ENCODE measurements at regions not wholly inside any gene's neighbourhood (a gene's known extent, or its start where the extent isn't known, plus 50 kb on each side); places are given as distances from the start of the nearest gene placed in this dataset.
"Not testable (repeated sequence)": the region's sequence is repeated elsewhere in the genome, so short reads cannot be mapped to it uniquely, and the experiment has no call there.

GRCh38 chr7:101708223-101708622 is 79.1 kb upstream of the MYL10 start:
- DNase-seq, result no peak

- DNase-seq, result no peak
Observed at GRCh38 chr7:101712652-101713051, 83.6 kb upstream of the MYL10 start.

- DNase-seq, result no peak
Observed at GRCh38 chr7:101714097-101714496, 85.0 kb upstream of the MYL10 start.

- no peak for DNase-seq
Observed at GRCh38 chr7:101717628-101718357, 88.7 kb upstream of the MYL10 start.

- no peak for DNase-seq
Observed at GRCh38 chr7:101718363-101719122, 89.4 kb upstream of the MYL10 start.

GRCh38 chr7:101719123-101719470 is 90.0 kb upstream of the MYL10 start:
- DNase-seq, result no peak

GRCh38 chr7:101720324-101720723 is 91.2 kb upstream of the MYL10 start:
- DNase-seq, result no peak

GRCh38 chr7:101722247-101722646 is 93.2 kb upstream of the MYL10 start:
- no peak for DNase-seq

- no peak for DNase-seq
Observed at GRCh38 chr7:101723835-101724234, 93.6 kb upstream of the CUX1 start.

- DNase-seq, result no peak
Observed at GRCh38 chr7:101724957-101725356, 92.5 kb upstream of the CUX1 start.

GRCh38 chr7:101725921-101726320 is 91.5 kb upstream of the CUX1 start:
- no peak for DNase-seq

GRCh38 chr7:101727184-101727583 is 90.2 kb upstream of the CUX1 start:
- no peak for DNase-seq

GRCh38 chr7:101728128-101728527 is 89.3 kb upstream of the CUX1 start:
- no peak for DNase-seq

- not testable (repeated sequence) for DNase-seq
Observed at GRCh38 chr7:101728873-101729240, 88.6 kb upstream of the CUX1 start.

- no peak for DNase-seq
Observed at GRCh38 chr7:101729241-101729883, 88.1 kb upstream of the CUX1 start.

GRCh38 chr7:101731502-101732084 is 85.8 kb upstream of the CUX1 start:
- no peak for DNase-seq

- DNase-seq, result peak; percentile 64
Observed at GRCh38 chr7:101733713-101734475, 83.5 kb upstream of the CUX1 start.

GRCh38 chr7:101736084-101736483 is 81.3 kb upstream of the CUX1 start:
- DNase-seq, result no peak

- no peak for DNase-seq
Observed at GRCh38 chr7:101739775-101740398, 77.5 kb upstream of the CUX1 start.

- DNase-seq, result no peak
Observed at GRCh38 chr7:101740981-101741725, 76.3 kb upstream of the CUX1 start.
